ENCODE measurements at regions not wholly inside any gene's neighbourhood (a gene's known extent, or its start where the extent isn't known, plus 50 kb on each side); places are given as distances from the start of the nearest gene placed in this dataset.

- TF ChIP-seq CTCF (IDR thresholded peaks at IDR 0.05; ENCODE audit: partially characterized antibody, unreplicated experiment): no peak
- no peak overlapping the region for H3K4me3 Mint-ChIP-seq (ENCODE audit: unreplicated experiment)
- peaks cover 24% of the 10 kb centered on the region for H3K4me1 Mint-ChIP-seq (ENCODE audit: low read depth, unreplicated experiment)
- H3K9me3 Mint-ChIP-seq (ENCODE audit: unreplicated experiment): peaks cover 2% of the 10 kb centered on the region
- no peak for DNase-seq
- H3K36me3 Mint-ChIP-seq (ENCODE audit: unreplicated experiment): no peaks in the 10 kb centered on the region
- no peak overlapping the region for H3K27ac Mint-ChIP-seq (ENCODE audit: unreplicated experiment)
- no peaks in the 10 kb centered on the region for H3K27me3 Mint-ChIP-seq (ENCODE audit: unreplicated experiment)
These were observed 153.0 kb upstream of the RHOBTB1 start for GRCh38 chr10:61097026-61097425.

DNA sequence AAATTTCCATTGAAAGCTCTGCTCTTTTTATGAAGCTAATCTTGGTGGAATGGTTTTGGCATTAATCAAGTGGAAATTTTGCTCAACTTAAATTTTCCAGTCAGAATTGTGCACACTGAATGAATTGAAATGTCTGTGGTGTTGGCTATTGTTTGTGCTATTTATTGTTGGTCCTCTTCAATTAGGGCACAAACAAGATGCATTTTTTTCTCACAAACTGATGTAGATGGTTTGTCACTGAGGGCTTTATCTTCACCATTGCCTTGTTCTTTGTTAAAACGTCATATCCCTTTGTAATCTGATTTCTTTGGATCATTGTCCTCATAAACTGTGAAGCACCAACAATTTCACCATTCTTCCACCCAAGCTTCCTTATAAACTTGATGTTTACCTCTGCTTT lies 152.1 kb upstream of the RHOBTB1 start:
- Mint-ChIP-seq H3K9me3 (ENCODE audit: unreplicated experiment) (peaks cover 2% of the 10 kb centered on the region), H3K27ac (ENCODE audit: unreplicated experiment) (no peak overlapping the region)

DNA sequence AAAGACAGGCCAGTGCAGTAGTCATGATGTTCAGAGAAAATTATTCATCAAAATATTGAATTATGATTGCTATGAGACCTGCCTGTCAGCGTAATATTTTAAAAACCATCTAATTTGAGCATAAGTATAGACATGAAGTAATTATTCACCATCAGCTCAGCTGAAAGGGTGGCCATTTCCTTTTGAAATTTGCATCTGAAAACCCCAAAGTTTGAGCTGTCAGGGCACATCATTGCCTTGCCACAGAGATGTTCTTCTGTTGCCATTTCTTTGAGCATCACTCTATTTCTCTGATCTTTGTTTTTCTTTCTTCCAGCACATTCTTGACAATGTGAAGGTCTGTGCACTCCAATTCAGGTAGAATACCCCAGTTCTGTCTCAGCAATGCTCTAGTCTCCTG lies 147.5 kb upstream of the RHOBTB1 start:
- H3K27me3 Mint-ChIP-seq (ENCODE audit: unreplicated experiment): no peaks in the 10 kb centered on the region
- H3K9me3 Mint-ChIP-seq (ENCODE audit: unreplicated experiment): no peaks in the 10 kb centered on the region
- no peak overlapping the region for H3K27ac Mint-ChIP-seq (ENCODE audit: unreplicated experiment)
- no peaks in the 10 kb centered on the region for H3K4me1 Mint-ChIP-seq (ENCODE audit: low read depth, unreplicated experiment)
- TF ChIP-seq CTCF (IDR thresholded peaks at IDR 0.05; ENCODE audit: partially characterized antibody, unreplicated experiment): no peak
- DNase-seq: no peak
- H3K4me3 Mint-ChIP-seq (ENCODE audit: unreplicated experiment): no peak overlapping the region
- H3K36me3 Mint-ChIP-seq (ENCODE audit: unreplicated experiment): no peaks in the 10 kb centered on the region

More for the DNA sequence above, 152.1 kb upstream of the RHOBTB1 start:
- peaks cover 21% of the 10 kb centered on the region for H3K4me1 Mint-ChIP-seq (ENCODE audit: low read depth, unreplicated experiment)
- H3K4me3 Mint-ChIP-seq (ENCODE audit: unreplicated experiment): no peak overlapping the region
- H3K27me3 Mint-ChIP-seq (ENCODE audit: unreplicated experiment): no peaks in the 10 kb centered on the region
- H3K36me3 Mint-ChIP-seq (ENCODE audit: unreplicated experiment): no peaks in the 10 kb centered on the region
- no peak for DNase-seq
- no peak for TF ChIP-seq CTCF (IDR thresholded peaks at IDR 0.05; ENCODE audit: partially characterized antibody, unreplicated experiment)

DNA sequence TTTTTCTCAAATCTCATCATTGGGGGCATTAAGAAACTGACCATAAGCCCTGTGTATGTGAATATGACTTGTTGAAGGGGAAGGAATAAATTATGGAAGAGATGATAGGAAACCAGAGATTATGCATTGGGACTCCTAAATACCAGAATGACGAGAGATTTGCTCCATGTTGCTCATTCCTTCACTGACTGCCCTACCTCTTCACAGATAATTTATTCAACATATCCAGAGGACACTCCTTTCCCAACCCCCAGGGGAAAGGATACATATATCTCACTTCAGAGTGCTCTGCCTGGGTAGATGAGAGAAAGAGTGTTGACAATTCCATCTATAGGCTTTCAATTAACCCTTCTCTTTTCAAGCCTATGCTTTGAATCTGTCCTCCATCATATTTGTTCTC lies 145.3 kb upstream of the RHOBTB1 start:
- DNase-seq: no peak
- Mint-ChIP-seq H3K27ac (ENCODE audit: unreplicated experiment) (no peak overlapping the region), H3K4me3 (ENCODE audit: unreplicated experiment) (no peak overlapping the region)

GRCh38 chr10:61084493-61084892 lies 140.5 kb upstream of the RHOBTB1 start:
- Mint-ChIP-seq H3K9me3 (ENCODE audit: unreplicated experiment) (no peaks in the 10 kb centered on the region), H3K36me3 (ENCODE audit: unreplicated experiment) (no peaks in the 10 kb centered on the region), H3K4me1 (ENCODE audit: low read depth, unreplicated experiment) (no peaks in the 10 kb centered on the region), H3K27me3 (ENCODE audit: unreplicated experiment) (no peaks in the 10 kb centered on the region), H3K4me3 (ENCODE audit: unreplicated experiment) (no peak overlapping the region), H3K27ac (ENCODE audit: unreplicated experiment) (no peak overlapping the region)
- no peak for DNase-seq
- TF ChIP-seq CTCF (IDR thresholded peaks at IDR 0.05; ENCODE audit: partially characterized antibody, unreplicated experiment): no peak

More for the DNA sequence above, 145.3 kb upstream of the RHOBTB1 start:
- Mint-ChIP-seq H3K27me3 (ENCODE audit: unreplicated experiment) (no peaks in the 10 kb centered on the region), H3K4me1 (ENCODE audit: low read depth, unreplicated experiment) (no peaks in the 10 kb centered on the region), H3K36me3 (ENCODE audit: unreplicated experiment) (no peaks in the 10 kb centered on the region), H3K9me3 (ENCODE audit: unreplicated experiment) (no peaks in the 10 kb centered on the region)
- TF ChIP-seq CTCF (IDR thresholded peaks at IDR 0.05; ENCODE audit: partially characterized antibody, unreplicated experiment): no peak
